Fibroblast of pulmonary artery (primary cell): ENCODE measurements at regions not wholly inside any gene's neighbourhood (a gene's known extent, or its start where the extent isn't known, plus 50 kb on each side); places are given as distances from the start of the nearest gene placed in this dataset.
"Not testable (repeated sequence)": the region's sequence is repeated elsewhere in the genome, so short reads cannot be mapped to it uniquely, and the experiment has no call there.

Experiments
- DNase-seq: peaks from one replicate; pipeline ENCODE4 v3.0.0-alpha.2; 2010; ENCODE audit warnings: low read depth
- H3K4me3 ChIP-seq: replicated peaks from 2 replicates; pipeline ENCODE4 v1.5.1; 2011; ENCODE audit warnings: low read depth, mild to moderate bottlenecking, control low read depth, low read length, moderate library complexity
- TF ChIP-seq, protein P1 (sequence below): IDR thresholded peaks from 2 replicates; pipeline ENCODE4 v1.5.1; 2011; ENCODE audit warnings: mild to moderate bottlenecking, control low read depth, low read length, inconsistent platforms; ENCODE audit errors: missing control alignments

DNA sequence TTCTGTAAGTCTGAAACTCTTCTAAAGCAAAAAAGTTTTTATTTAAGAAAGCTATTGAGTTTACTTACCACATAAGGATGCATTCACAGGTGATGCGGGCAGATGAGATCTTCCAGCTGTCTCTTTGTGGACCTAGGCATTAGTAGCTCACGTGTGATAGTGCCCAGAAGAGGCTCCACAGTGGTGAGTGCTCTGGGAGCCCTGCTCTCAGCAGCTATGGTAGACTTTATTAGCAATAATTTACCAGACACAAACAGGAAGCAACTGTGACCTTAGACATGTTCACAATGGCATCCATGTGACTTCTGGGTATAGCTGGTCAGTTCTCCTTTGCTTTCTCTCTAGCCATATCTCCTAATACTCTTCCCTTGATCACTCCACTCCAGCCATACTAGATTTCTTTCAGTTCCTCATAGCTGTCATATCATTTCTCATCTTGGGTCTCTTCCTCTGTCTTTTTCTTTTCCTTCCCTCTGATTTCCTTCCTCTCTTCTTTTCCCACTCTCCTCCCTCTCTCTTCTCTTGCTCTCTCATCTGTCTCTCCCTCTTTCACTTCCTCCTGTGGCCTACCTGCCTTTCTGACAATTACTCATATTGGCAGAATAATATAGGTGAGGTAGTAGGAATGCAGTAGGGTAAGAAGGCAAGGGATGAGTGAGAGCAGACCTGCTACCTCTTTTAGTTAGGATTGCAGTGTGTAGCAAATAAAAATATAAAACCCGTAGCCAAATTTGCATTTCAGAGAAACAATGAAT is 75.2 kb upstream of the SCAF11 start:
- no peak for DNase-seq
- TF ChIP-seq, protein P1, sequence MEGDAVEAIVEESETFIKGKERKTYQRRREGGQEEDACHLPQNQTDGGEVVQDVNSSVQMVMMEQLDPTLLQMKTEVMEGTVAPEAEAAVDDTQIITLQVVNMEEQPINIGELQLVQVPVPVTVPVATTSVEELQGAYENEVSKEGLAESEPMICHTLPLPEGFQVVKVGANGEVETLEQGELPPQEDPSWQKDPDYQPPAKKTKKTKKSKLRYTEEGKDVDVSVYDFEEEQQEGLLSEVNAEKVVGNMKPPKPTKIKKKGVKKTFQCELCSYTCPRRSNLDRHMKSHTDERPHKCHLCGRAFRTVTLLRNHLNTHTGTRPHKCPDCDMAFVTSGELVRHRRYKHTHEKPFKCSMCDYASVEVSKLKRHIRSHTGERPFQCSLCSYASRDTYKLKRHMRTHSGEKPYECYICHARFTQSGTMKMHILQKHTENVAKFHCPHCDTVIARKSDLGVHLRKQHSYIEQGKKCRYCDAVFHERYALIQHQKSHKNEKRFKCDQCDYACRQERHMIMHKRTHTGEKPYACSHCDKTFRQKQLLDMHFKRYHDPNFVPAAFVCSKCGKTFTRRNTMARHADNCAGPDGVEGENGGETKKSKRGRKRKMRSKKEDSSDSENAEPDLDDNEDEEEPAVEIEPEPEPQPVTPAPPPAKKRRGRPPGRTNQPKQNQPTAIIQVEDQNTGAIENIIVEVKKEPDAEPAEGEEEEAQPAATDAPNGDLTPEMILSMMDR: no peak
- H3K4me3 ChIP-seq: no peak overlapping the region

DNA sequence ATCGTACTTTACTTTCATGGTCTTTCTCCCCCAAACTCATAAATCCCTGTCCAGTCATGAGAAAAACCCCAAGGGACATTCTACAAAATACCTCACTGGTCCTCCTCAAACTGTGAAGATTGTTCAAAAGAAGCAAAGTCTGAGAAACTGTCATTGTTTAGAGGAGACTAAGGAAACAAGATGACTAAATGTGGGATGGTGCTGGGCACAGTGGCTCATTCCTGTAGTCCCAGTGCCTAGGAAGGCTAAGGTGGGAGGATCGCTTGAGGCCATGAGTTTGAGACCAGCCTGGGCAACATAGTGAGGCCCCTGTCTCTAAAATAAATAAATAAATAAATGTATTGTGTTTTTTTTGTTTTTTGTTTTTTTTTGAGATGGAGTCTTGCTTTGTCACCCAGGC is 74.2 kb upstream of the SCAF11 start:
- TF ChIP-seq, protein P1: no peak
- no peak for DNase-seq

DNA sequence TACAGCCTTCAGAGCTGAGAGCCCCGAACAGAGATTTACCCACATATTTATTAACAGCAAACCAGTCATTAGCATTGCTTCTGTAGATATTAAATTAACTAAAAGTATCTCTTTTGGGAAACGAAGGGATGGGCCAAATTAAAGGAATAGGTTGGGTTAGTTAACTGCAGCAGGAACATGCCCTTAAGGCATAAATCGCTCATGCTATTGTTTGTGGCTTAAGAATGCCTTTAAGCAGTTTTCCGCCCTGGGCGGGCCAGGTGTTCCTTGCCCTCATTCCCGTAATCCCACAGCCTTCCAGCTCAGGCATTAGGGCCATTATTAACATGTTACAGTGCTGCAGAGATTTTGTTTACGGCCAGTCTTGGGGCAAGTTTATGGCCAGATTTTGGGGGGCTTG is 68.3 kb upstream of the SCAF11 start:
- H3K4me3 ChIP-seq, DNase-seq: not testable (repeated sequence)

More for the DNA sequence above, 74.2 kb upstream of the SCAF11 start:
- no peak overlapping the region for H3K4me3 ChIP-seq

DNA sequence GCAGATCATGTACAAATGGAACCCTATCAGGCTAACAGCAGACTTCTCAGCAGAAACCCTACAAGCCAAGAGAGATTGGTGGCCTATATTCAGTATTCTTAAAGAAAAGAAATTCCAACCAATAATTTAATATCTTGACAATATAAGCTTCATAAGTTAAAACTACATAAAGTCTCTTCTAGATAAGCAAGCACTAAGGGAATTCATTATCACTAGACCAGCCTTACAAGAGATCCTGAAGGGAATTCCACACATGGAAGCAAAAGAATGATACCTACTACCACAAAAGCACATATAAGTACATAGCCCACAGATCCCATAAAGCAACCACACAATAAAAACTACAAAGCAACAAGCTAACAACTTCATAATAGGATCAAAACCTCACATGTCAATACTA is 60.4 kb upstream of the SCAF11 start:
- TF ChIP-seq, protein P1: no peak
- DNase-seq: no peak
- H3K4me3 ChIP-seq: no peak overlapping the region

DNA sequence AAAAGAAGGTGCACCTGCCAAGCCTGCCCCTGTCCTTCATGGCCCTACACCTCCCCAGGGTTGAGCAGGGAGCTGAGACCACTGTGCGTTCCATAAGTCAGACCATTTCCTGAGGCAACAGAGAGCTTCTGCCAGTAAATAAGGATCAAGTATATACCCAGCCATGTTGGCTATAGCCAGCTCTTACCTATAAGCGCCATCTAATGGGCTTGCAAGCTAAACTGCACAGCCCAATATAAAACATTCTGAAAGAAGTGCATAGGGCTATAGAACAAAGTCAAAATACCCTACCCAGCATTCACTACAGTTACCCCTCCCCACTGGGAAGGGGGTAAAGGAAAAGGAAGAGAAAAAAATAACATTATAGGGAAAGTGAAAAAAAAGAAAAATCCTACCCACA is 59.3 kb upstream of the SCAF11 start:
- TF ChIP-seq, protein P1: no peak
- DNase-seq: no peak
- no peak overlapping the region for H3K4me3 ChIP-seq

DNA sequence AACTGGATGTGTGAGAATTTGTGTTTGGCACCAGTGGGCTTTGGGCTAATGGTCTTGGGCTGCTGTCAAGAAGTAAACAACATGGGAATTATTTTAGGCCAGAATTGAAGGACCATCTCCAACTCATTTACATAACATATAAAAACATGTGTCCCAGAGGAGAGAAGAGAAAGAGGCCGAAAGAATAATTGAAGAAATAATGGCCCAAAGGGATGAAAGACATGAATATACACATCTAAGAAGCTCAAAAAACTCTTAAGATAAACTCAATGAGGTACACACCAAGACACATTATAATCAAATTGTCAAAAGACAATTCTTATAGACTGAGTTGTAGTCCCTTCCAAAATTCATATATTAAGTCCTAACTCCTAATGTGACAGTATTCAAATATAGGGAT is 56.1 kb upstream of the SCAF11 start:
- no peak for DNase-seq
- TF ChIP-seq, protein P1: no peak
- no peak overlapping the region for H3K4me3 ChIP-seq

DNA sequence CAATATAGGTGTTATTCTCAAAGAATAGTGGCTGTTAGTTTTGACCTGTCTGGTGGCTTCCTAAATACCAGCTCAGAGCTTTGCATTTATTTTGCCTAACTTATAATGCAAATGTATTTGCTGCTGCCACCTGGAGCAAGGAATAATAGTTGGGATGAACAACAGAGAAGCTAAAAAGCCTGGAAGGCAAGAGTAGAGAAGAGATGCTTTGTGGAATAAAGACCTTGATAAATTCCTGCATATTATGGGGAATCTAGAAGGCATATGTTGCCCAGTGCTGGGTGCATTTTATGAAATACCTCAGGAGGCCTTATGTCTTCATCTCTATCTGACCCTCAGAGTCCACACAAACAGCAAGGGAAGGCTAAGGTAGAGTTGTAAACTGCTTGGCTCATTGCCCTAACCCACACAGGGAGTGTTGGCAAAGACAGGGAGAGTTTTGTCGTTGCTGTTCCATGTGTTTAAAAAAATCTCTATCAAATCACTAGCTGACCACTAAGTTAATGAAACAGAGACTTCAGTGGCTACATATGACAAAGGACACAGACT is 53.7 kb upstream of the SCAF11 start:
- no peak for DNase-seq
- no peak overlapping the region for H3K4me3 ChIP-seq
- TF ChIP-seq, protein P1: no peak
